IMR-90 (cell line): ENCODE measurements at regions not wholly inside any gene's neighbourhood (a gene's known extent, or its start where the extent isn't known, plus 50 kb on each side); places are given as distances from the start of the nearest gene placed in this dataset.

Source experiments
- ATAC-seq: fragments of 200-7000 bp; cut with Tn5 transposase; 2 replicates; pipeline ENCODE4 v1.9.1; 2020; ENCODE audit warnings: low read depth, mild to moderate bottlenecking, moderate library complexity
- BruUV-seq: library from RNA; stranded (reverse); fragments of 400-500 nt; replicated peaks from 2 replicates; lab custom pipeline; 2021; lab: Mats Ljungman, UMichigan
- CTCF ChIA-PET: fragments of 300-600 bp; formaldehyde crosslinking; extraction: SDS; loops from one replicate; lab custom pipeline; 2021; ENCODE audit warnings: antibody characterized with exemption; lab: Yijun Ruan, JAX
- POLR2A ChIA-PET: fragments of 300-600 bp; sonication (Branson Sonifier 250); formaldehyde crosslinking; loops from one replicate; lab custom pipeline; 2022; ENCODE audit warnings: antibody characterized with exemption; ENCODE audit not compliant: unreplicated experiment; lab: Charles Lee
- DNase-seq: peaks from one replicate; pipeline ENCODE4 v3.0.0; 2013
- H2AFZ ChIP-seq: replicated peaks from 2 replicates; pipeline ENCODE3; 2013; ENCODE audit warnings: low read length, mild to moderate bottlenecking; ENCODE audit not compliant: poor library complexity
- H2AK5ac ChIP-seq: 2 replicates; pipeline ENCODE4 v1.6.1; 2013; ENCODE audit warnings: low read depth, low read length, inconsistent platforms
- H2AK9ac ChIP-seq: replicated peaks from 2 replicates; pipeline ENCODE3; 2013; ENCODE audit warnings: mild to moderate bottlenecking, low read depth, low read length, moderate library complexity; ENCODE audit not compliant: poor library complexity
- H2BK120ac ChIP-seq: 2 replicates; pipeline ENCODE4 v1.6.1; 2013; ENCODE audit warnings: low read depth, low read length, inconsistent platforms
- H2BK15ac ChIP-seq: 3 replicates; pipeline ENCODE4 v1.6.1; 2013; ENCODE audit warnings: low read depth, low read length, inconsistent platforms
- H2BK20ac ChIP-seq: 2 replicates; pipeline ENCODE4 v1.6.1; 2013; ENCODE audit warnings: low read depth, mild to moderate bottlenecking, inconsistent platforms, low read length, moderate library complexity
- H2BK5ac ChIP-seq: 2 replicates; pipeline ENCODE4 v1.6.1; 2013; ENCODE audit warnings: mild to moderate bottlenecking, low read depth, low read length, inconsistent platforms; ENCODE audit not compliant: poor library complexity, severe bottlenecking
- H3K14ac ChIP-seq: replicated peaks from 2 replicates; pipeline ENCODE4 v1.6.1; 2013; ENCODE audit warnings: low read depth, low read length, inconsistent platforms
- H3K18ac ChIP-seq: 2 replicates; pipeline ENCODE4 v1.6.1; 2013; ENCODE audit warnings: low read depth, low read length, control low read depth
- H3K23ac ChIP-seq: 2 replicates; pipeline ENCODE4 v1.6.1; 2013; ENCODE audit warnings: low read depth, low read length, inconsistent platforms
- H3K27ac ChIP-seq: 2 replicates; pipeline ENCODE4 v1.5.1; 2013; ENCODE audit warnings: mild to moderate bottlenecking, control low read depth, low read length; ENCODE audit not compliant: insufficient read depth
- H3K27me3 ChIP-seq: 2 replicates; pipeline ENCODE4 v1.6.1; 2013; ENCODE audit warnings: low read length; ENCODE audit not compliant: control insufficient read depth, insufficient read depth
- H3K36me3 ChIP-seq: 2 replicates; pipeline ENCODE4 v1.6.1; 2013; ENCODE audit warnings: low read length, mixed read lengths; ENCODE audit not compliant: control insufficient read depth, insufficient read depth
- H3K4ac ChIP-seq: 2 replicates; pipeline ENCODE4 v1.6.1; 2013; ENCODE audit warnings: low read depth, low read length, inconsistent platforms
- H3K4me1 ChIP-seq: 2 replicates; pipeline ENCODE4 v1.6.1; 2013; ENCODE audit warnings: low read length, mixed read lengths; ENCODE audit not compliant: control insufficient read depth, insufficient read depth
- H3K4me2 ChIP-seq: 2 replicates; pipeline ENCODE4 v1.6.1; 2013; ENCODE audit warnings: low read depth, mild to moderate bottlenecking, control low read depth, low read length, moderate library complexity
- H3K4me3 ChIP-seq: 2 replicates; pipeline ENCODE4 v1.5.1; 2013; ENCODE audit warnings: low read depth, mild to moderate bottlenecking, control low read depth, low read length, moderate library complexity; ENCODE audit not compliant: insufficient read depth
- H3K56ac ChIP-seq: 2 replicates; pipeline ENCODE4 v1.6.1; 2013; ENCODE audit warnings: low read length, inconsistent platforms; ENCODE audit not compliant: insufficient read depth; ENCODE audit errors: extremely low read depth
- H3K79me1 ChIP-seq, 2 experiments: 2 replicates each; pipeline ENCODE4 v1.6.1; 2013; ENCODE audit warnings: low read length in 2 of 2, inconsistent platforms in 1 of 2, low read depth in 1 of 2
- H3K9ac ChIP-seq: 2 replicates; pipeline ENCODE4 v1.6.1; 2013; ENCODE audit warnings: low read depth, low read length, control low read depth
- H3K9me1 ChIP-seq: 2 replicates; pipeline ENCODE4 v1.6.1; 2013; ENCODE audit warnings: low read length, inconsistent platforms; ENCODE audit not compliant: insufficient read depth
- H3K9me3 ChIP-seq: 2 replicates; pipeline ENCODE4 v1.6.1; 2013; ENCODE audit warnings: low read length; ENCODE audit not compliant: control insufficient read depth, insufficient read depth
- H4K20me1 ChIP-seq: 2 replicates; pipeline ENCODE4 v1.6.1; 2013; ENCODE audit warnings: low read length, inconsistent platforms; ENCODE audit not compliant: insufficient read depth
- H4K5ac ChIP-seq: 2 replicates; pipeline ENCODE4 v1.6.1; 2013; ENCODE audit warnings: mild to moderate bottlenecking, low read depth, low read length, control low read depth
- H4K8ac ChIP-seq, 2 experiments: 2 replicates each; pipeline ENCODE4 v1.6.1; 2013; ENCODE audit warnings: low read depth in 2 of 2, low read length in 2 of 2, control low read depth in 1 of 2, inconsistent platforms in 1 of 2
- H4K91ac ChIP-seq: 2 replicates; pipeline ENCODE4 v1.6.1; 2013; ENCODE audit warnings: low read depth, low read length, inconsistent platforms; ENCODE audit not compliant: insufficient read depth
- BHLHE40 ChIP-seq: fragments of 150-350 bp; IDR thresholded peaks from 2 replicates; pipeline ENCODE4 v1.6.1; 2016; ENCODE audit warnings: mild to moderate bottlenecking, low read depth, low read length
- CEBPB ChIP-seq: IDR thresholded peaks from 2 replicates; pipeline ENCODE4 v1.6.1; 2012; ENCODE audit warnings: low read depth, low read length, improper control_type of control experiment
- CHD1 ChIP-seq: IDR thresholded peaks from 2 replicates; pipeline ENCODE4 v1.6.1; 2012; ENCODE audit warnings: low read depth, low read length, improper control_type of control experiment
- NFE2L2 ChIP-seq: fragments of 150-350 bp; IDR thresholded peaks from 2 replicates; pipeline ENCODE4 v1.6.1; 2016; ENCODE audit warnings: low read depth, mild to moderate bottlenecking, low read length
- POLR2A ChIP-seq: IDR thresholded peaks from 2 replicates; pipeline ENCODE4 v1.6.1; 2012; ENCODE audit warnings: mild to moderate bottlenecking, low read depth, low read length
- RCOR1 ChIP-seq: IDR thresholded peaks from 2 replicates; pipeline ENCODE4 v1.6.1; 2012; ENCODE audit warnings: mild to moderate bottlenecking, low read length, improper control_type of control experiment; ENCODE audit not compliant: insufficient replicate concordance
- RFX5 ChIP-seq: IDR thresholded peaks from 2 replicates; pipeline ENCODE4 v1.8.0; 2012; ENCODE audit warnings: low read depth, mild to moderate bottlenecking, low read length, moderate library complexity
- SMC3 ChIP-seq: fragments of 150-350 bp; IDR thresholded peaks from 2 replicates; pipeline ENCODE4 v1.6.1; 2016; ENCODE audit warnings: low read depth, mild to moderate bottlenecking, antibody characterized with exemption, low read length, moderate library complexity
- WGBS, 2 experiments: methylation state at CpG; one replicate each; pipeline versions ENCODE4 v1.1.5 to v1.1.7; 2013; ENCODE audit warnings: missing lambda C conversion rate in 2 of 2; ENCODE audit not compliant: insufficient read length in 1 of 2; ENCODE audit errors: extremely low coverage in 2 of 2; 5-methylcytosine and 5-hydroxymethylcytosine counted together
- dilution Hi-C: fragments of 300-500 bp; cut with HindIII; formaldehyde crosslinking; loops from one replicate; pipeline ENCODE4 v1.14.3; 2018; ENCODE audit warnings: low sequenced_read_pairs; ENCODE audit not compliant: unreplicated experiment
- in situ Hi-C: fragments of 300-500 bp; cut with MboI; formaldehyde crosslinking; loops from 3 replicates; pipeline ENCODE4 v1.14.3; 2019; ENCODE audit warnings: low sequenced_read_pairs, inconsistent platforms, mixed read lengths
- intact Hi-C: fragments of 100-400 bp; cut with micrococcal nuclease; formaldehyde crosslinking; loops from 2 replicates; pipeline ENCODE4 v1.10.0; 2022
- TF ChIP-seq, protein P1 (sequence below): fragments of 150-350 bp; IDR thresholded peaks from 2 replicates; pipeline ENCODE4 v1.6.1; 2016; ENCODE audit warnings: low read depth, mild to moderate bottlenecking, low read length, moderate library complexity, borderline replicate concordance
- TF ChIP-seq, protein P2 (sequence below): conservative IDR thresholded peaks from 2 replicates; pipeline ENCODE4 v1.5.1; 2012; ENCODE audit warnings: mild to moderate bottlenecking, low read depth, low read length, improper control_type of control experiment

DNA sequence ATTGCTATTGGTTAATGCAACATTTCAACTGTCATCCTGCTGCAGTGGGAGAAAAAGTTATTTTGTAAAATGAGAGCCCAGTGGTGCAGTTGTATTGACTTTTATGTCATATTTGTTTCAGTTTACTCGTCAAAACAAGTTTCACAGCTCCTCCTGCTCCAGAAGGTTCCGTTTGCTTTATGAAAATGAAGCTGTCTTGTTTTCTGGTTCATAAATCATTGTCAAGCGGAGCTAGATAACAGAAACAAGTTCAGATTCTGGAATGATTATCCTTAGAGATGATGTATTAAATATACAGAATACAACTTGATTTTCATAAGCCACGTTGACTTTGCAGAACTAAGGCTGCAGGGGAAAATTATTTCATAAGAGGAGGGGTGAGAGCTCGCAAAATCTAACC, 970.5 kb upstream of the NR2F2 start:
- Histone ChIP-seq H4K8ac (no peak overlapping the region), H3K4me2 (no peak overlapping the region), H3K9ac (no peak overlapping the region), H3K14ac (no peak overlapping the region), H3K9me3 (peaks cover 4% of the 10 kb centered on the region; the same call in 1 of the 2 replicates), H3K27me3 (no peaks in the 10 kb centered on the region), H3K18ac (no peak overlapping the region), H3K36me3 (no peaks in the 10 kb centered on the region), H3K4me3 (no peak overlapping the region), H3K79me1 (no peaks in the 10 kb centered on the region), H3K56ac (no peak overlapping the region), H2AK5ac (no peak overlapping the region), H2BK5ac (no peak overlapping the region), H2BK120ac (no peak overlapping the region), H3K4ac (no peak overlapping the region), H3K23ac (no peak overlapping the region), H3K4me1 (no peaks in the 10 kb centered on the region), H2AK9ac (no peak overlapping the region), H2BK20ac (no peak overlapping the region), H4K5ac (no peak overlapping the region), H2AFZ (no peak overlapping the region), H3K27ac (no peak overlapping the region), H3K9me1 (no peaks in the 10 kb centered on the region), H2BK15ac (no peak overlapping the region), H4K91ac (no peak overlapping the region), H4K20me1 (no peaks in the 10 kb centered on the region)
- in situ Hi-C loops (no loop called here), intact Hi-C loops (no loop called here), dilution Hi-C loops (no loop called here)
- ATAC-seq: no peak
- TF ChIP-seq POLR2A (no peak), NFE2L2 (no peak), CHD1 (no peak), CEBPB (no peak), BHLHE40 (no peak), RFX5 (no peak), SMC3 (no peak), RCOR1 (no peak)
- TF ChIP-seq, protein P1, sequence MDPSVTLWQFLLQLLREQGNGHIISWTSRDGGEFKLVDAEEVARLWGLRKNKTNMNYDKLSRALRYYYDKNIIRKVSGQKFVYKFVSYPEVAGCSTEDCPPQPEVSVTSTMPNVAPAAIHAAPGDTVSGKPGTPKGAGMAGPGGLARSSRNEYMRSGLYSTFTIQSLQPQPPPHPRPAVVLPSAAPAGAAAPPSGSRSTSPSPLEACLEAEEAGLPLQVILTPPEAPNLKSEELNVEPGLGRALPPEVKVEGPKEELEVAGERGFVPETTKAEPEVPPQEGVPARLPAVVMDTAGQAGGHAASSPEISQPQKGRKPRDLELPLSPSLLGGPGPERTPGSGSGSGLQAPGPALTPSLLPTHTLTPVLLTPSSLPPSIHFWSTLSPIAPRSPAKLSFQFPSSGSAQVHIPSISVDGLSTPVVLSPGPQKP: no peak
- TF ChIP-seq, protein P2, sequence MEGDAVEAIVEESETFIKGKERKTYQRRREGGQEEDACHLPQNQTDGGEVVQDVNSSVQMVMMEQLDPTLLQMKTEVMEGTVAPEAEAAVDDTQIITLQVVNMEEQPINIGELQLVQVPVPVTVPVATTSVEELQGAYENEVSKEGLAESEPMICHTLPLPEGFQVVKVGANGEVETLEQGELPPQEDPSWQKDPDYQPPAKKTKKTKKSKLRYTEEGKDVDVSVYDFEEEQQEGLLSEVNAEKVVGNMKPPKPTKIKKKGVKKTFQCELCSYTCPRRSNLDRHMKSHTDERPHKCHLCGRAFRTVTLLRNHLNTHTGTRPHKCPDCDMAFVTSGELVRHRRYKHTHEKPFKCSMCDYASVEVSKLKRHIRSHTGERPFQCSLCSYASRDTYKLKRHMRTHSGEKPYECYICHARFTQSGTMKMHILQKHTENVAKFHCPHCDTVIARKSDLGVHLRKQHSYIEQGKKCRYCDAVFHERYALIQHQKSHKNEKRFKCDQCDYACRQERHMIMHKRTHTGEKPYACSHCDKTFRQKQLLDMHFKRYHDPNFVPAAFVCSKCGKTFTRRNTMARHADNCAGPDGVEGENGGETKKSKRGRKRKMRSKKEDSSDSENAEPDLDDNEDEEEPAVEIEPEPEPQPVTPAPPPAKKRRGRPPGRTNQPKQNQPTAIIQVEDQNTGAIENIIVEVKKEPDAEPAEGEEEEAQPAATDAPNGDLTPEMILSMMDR: no peak
- ChIA-PET POLR2A (no interaction called here), CTCF (interaction anchor here (1.0 kb wide), 1 partner anchor 13 kb away, joined by 3 read pairs; no protein-coding TSS in a partner anchor)
- DNase-seq: no peak
- no CpG with 5 or more reads among the region's 5 CpGs for WGBS, 2 experiments
- BruUV-seq: no TSS peak
